ENCODE measurements at regions not wholly inside any gene's neighbourhood (a gene's known extent, or its start where the extent isn't known, plus 50 kb on each side); places are given as distances from the start of the nearest gene placed in this dataset.
"Not testable (repeated sequence)": the region's sequence is repeated elsewhere in the genome, so short reads cannot be mapped to it uniquely, and the experiment has no call there.

DNA sequence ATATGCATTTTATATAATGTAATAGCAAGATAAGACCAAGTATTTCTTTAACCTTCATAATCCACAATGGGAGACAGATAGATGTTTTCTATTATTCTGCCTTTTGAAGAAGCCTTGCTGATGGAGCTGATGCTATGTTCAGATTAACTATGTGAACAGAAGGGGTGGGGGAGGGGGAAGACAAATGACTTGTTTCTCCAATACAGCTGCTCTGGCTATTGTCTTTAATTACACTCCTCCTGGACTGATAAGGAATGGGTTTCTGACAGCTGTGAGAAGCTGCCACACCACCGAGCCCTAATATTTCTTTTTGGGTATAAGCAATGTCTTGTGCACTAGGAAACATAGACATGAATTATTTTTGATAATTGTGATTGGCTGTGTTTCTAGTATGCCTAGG, 62.0 kb downstream of the CAVIN4 start:
- H3K9ac ChIP-seq (ENCODE audit: insufficient read length, low read depth), result no peak overlapping the region
- no peak overlapping the region for H3K4me3 ChIP-seq (ENCODE audit: insufficient read length, low read depth)
- no peaks in the 10 kb centered on the region; the same call in 1 of the 2 replicates for H3K9me3 ChIP-seq (ENCODE audit: insufficient read depth, low read length)
- TF ChIP-seq SUZ12 (IDR thresholded peaks at IDR 0.05; ENCODE audit: extremely low read depth, insufficient read depth, insufficient read length), result no peak
- TF ChIP-seq ZNF274 (IDR thresholded peaks at IDR 0.05; ENCODE audit: low read depth, low read length), result no peak
- TF ChIP-seq YY1 (IDR thresholded peaks at IDR 0.05; ENCODE audit: insufficient read depth, insufficient read length), result no peak
- H3K4me1 ChIP-seq (ENCODE audit: insufficient read depth, insufficient read length), result no peaks in the 10 kb centered on the region
- H3K36me3 ChIP-seq (ENCODE audit: insufficient read depth, insufficient read length, low read length), result no peaks in the 10 kb centered on the region
- no peaks in the 10 kb centered on the region for H3K27me3 ChIP-seq (ENCODE audit: insufficient read depth, insufficient read length)
- DNase-seq (ENCODE audit: low read depth, low spot score), result no peak

DNA sequence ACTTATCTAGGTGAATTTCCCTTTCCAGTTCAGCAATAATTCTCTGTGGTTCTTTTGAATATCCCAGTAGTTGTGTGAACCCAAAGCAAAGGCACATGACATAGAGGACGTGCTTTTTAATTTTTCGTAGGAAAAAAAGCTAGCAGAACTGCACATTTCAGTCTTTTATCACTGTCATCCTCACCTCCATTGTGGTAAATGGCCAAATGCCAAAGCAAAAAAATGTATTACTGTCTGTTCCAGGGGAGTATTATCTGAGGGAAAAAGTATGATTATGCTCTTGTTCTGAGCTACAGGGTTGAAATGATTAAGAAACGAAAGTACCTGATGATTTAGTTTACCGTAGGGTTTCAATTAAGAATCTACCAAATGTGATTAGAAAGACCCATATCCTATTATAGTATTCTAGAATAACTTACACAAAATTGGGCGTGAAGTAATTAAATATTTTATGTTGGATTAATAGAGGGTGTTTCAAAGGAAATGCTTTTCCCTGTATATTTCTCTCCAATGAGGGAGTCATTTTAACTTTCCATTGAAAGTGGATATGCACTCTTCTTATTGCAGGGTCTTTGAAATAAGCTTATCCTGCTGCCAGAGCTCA, 62.7 kb downstream of the CAVIN4 start:
- no peak for DNase-seq (ENCODE audit: low read depth, low spot score)
- Histone ChIP-seq H3K4me3 (ENCODE audit: insufficient read length, low read depth) (no peak overlapping the region), H3K27me3 (ENCODE audit: insufficient read depth, insufficient read length) (no peaks in the 10 kb centered on the region), H3K9me3 (ENCODE audit: insufficient read depth, low read length) (no peaks in the 10 kb centered on the region; the same call in 1 of the 2 replicates), H3K36me3 (ENCODE audit: insufficient read depth, insufficient read length, low read length) (no peaks in the 10 kb centered on the region), H3K9ac (ENCODE audit: insufficient read length, low read depth) (no peak overlapping the region), H3K4me1 (ENCODE audit: insufficient read depth, insufficient read length) (no peaks in the 10 kb centered on the region)
- TF ChIP-seq YY1 (IDR thresholded peaks at IDR 0.05; ENCODE audit: insufficient read depth, insufficient read length), result no peak
- TF ChIP-seq SUZ12 (IDR thresholded peaks at IDR 0.05; ENCODE audit: extremely low read depth, insufficient read depth, insufficient read length), result no peak
- TF ChIP-seq ZNF274 (IDR thresholded peaks at IDR 0.05; ENCODE audit: low read depth, low read length), result no peak

DNA sequence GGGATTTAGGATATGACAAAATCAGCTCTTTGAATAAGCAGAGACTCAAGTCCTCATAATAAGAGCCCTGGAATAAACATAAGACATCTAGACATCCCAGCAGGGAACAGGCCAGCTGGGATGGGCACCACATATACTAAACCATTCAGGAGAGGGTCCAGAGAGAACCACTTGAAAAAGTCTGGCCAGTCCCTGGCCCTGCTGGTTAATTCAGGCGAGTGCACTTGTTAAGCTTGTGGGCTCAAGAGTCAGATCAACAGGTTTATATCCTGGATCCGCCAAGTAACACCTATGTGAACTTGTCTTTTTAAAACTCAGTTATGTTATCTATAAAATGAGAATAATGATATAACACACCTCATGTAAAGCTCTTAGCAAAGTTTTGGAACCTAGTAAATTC, 63.3 kb downstream of the CAVIN4 start:
- TF ChIP-seq YY1 (IDR thresholded peaks at IDR 0.05; ENCODE audit: insufficient read depth, insufficient read length), result no peak
- TF ChIP-seq SUZ12 (IDR thresholded peaks at IDR 0.05; ENCODE audit: extremely low read depth, insufficient read depth, insufficient read length), result no peak
- TF ChIP-seq ZNF274 (IDR thresholded peaks at IDR 0.05; ENCODE audit: low read depth, low read length), result no peak
- DNase-seq (ENCODE audit: low read depth, low spot score), result no peak
- no peaks in the 10 kb centered on the region for H3K4me1 ChIP-seq (ENCODE audit: insufficient read depth, insufficient read length)
- no peaks in the 10 kb centered on the region; the same call in 1 of the 2 replicates for H3K9me3 ChIP-seq (ENCODE audit: insufficient read depth, low read length)
- H3K4me3 ChIP-seq (ENCODE audit: insufficient read length, low read depth), result no peak overlapping the region
- H3K36me3 ChIP-seq (ENCODE audit: insufficient read depth, insufficient read length, low read length), result no peaks in the 10 kb centered on the region
- H3K9ac ChIP-seq (ENCODE audit: insufficient read length, low read depth), result no peak overlapping the region
- no peaks in the 10 kb centered on the region for H3K27me3 ChIP-seq (ENCODE audit: insufficient read depth, insufficient read length)

DNA sequence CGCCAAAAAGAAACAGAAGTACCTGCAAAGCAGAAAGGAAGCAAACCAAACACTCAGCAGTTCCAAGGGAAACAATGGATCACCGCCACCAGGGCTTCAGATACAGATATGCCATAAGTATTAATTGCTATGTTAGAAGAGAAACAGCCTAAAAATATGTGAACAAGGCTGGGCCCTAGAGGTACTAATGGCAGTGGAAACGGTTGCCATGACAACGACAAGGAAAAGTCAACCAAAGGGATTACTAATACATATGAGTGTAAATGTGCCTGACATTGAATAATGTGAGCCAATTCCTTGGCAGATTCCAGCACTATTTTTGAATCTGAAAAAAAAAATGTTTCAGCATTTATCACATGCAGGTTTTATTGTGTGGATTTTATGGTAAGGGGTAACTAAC, 75.0 kb downstream of the CAVIN4 start:
- H3K9me3 ChIP-seq (ENCODE audit: insufficient read depth, low read length), result peaks cover 20% of the 10 kb centered on the region; the same call in 1 of the 2 replicates
- DNase-seq (ENCODE audit: low read depth, low spot score), result no peak
- no peak for TF ChIP-seq ZNF274 (IDR thresholded peaks at IDR 0.05; ENCODE audit: low read depth, low read length)
- TF ChIP-seq YY1 (IDR thresholded peaks at IDR 0.05; ENCODE audit: insufficient read depth, insufficient read length), result no peak
- TF ChIP-seq SUZ12 (IDR thresholded peaks at IDR 0.05; ENCODE audit: extremely low read depth, insufficient read depth, insufficient read length), result no peak
- no peak overlapping the region for H3K9ac ChIP-seq (ENCODE audit: insufficient read length, low read depth)
- no peaks in the 10 kb centered on the region for H3K36me3 ChIP-seq (ENCODE audit: insufficient read depth, insufficient read length, low read length)
- H3K4me3 ChIP-seq (ENCODE audit: insufficient read length, low read depth), result no peak overlapping the region
- no peaks in the 10 kb centered on the region for H3K4me1 ChIP-seq (ENCODE audit: insufficient read depth, insufficient read length)
- no peaks in the 10 kb centered on the region for H3K27me3 ChIP-seq (ENCODE audit: insufficient read depth, insufficient read length)

DNA sequence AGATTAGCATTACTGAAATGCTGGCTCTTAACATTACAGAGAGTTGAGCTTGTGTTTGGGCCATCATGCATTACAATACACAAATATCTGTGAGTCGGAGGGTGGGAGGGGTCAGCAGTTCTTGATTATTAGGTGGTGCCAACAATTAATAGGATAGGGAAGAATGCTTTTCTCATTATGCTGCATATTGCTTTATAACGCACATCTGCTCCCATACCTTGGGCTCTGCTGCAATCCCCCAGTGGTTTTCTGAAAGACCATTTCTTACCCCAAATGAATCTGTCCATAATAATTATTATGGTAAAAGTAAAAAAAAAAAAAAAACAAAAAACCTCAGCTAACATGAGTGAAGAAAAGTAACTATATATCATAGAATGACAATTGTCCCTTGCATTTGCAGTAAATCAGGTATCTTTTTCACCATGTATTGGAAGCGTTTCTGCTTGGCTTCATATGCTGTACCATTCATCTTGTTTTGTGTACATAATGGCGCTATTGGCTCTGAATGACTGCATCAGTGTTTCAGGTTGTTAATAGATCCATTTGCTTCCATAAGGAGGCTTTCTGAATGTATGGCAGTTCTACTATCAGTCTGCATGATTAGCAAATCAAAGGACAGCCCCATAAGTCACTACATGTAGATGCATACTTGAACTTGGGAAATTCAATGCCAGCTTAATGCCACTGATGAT, 75.9 kb downstream of the CAVIN4 start:
- no peak overlapping the region for H3K4me3 ChIP-seq (ENCODE audit: insufficient read length, low read depth)
- peaks cover 20% of the 10 kb centered on the region; the same call in 1 of the 2 replicates for H3K9me3 ChIP-seq (ENCODE audit: insufficient read depth, low read length)
- no peaks in the 10 kb centered on the region for H3K27me3 ChIP-seq (ENCODE audit: insufficient read depth, insufficient read length)
- no peaks in the 10 kb centered on the region for H3K4me1 ChIP-seq (ENCODE audit: insufficient read depth, insufficient read length)
- no peak for DNase-seq (ENCODE audit: low read depth, low spot score)
- no peak for TF ChIP-seq YY1 (IDR thresholded peaks at IDR 0.05; ENCODE audit: insufficient read depth, insufficient read length)
- TF ChIP-seq SUZ12 (IDR thresholded peaks at IDR 0.05; ENCODE audit: extremely low read depth, insufficient read depth, insufficient read length), result no peak
- TF ChIP-seq ZNF274 (IDR thresholded peaks at IDR 0.05; ENCODE audit: low read depth, low read length), result no peak
- no peaks in the 10 kb centered on the region for H3K36me3 ChIP-seq (ENCODE audit: insufficient read depth, insufficient read length, low read length)
- H3K9ac ChIP-seq (ENCODE audit: insufficient read length, low read depth), result no peak overlapping the region

DNA sequence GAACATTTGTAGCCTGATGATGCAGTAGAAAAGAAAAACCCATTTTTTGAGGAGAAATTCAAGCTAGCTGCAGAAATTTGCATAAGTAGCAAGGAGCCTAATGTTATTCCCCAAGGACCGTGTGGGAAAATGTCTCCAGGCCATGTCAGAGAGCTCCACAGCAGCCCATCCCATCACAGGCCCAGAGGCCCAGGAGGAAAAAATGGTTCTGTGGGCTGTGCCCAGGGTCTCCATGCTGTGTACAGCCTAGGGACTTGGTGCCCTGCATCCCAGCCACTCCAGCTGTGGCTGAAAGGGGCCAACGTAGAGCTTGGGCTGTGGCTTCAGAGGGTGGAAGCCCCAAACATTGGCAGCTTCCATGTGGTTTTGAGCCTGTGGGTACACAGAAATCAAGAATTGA, 79.0 kb downstream of the CAVIN4 start:
- H3K9ac ChIP-seq (ENCODE audit: insufficient read length, low read depth); H3K4me3 ChIP-seq (ENCODE audit: insufficient read length, low read depth); H3K36me3 ChIP-seq (ENCODE audit: insufficient read depth, insufficient read length, low read length); H3K4me1 ChIP-seq (ENCODE audit: insufficient read depth, insufficient read length); H3K27me3 ChIP-seq (ENCODE audit: insufficient read depth, insufficient read length); DNase-seq (ENCODE audit: low read depth, low spot score): not testable (repeated sequence)
- H3K9me3 ChIP-seq (ENCODE audit: insufficient read depth, low read length), result peaks cover 20% of the 10 kb centered on the region; the same call in 1 of the 2 replicates

DNA sequence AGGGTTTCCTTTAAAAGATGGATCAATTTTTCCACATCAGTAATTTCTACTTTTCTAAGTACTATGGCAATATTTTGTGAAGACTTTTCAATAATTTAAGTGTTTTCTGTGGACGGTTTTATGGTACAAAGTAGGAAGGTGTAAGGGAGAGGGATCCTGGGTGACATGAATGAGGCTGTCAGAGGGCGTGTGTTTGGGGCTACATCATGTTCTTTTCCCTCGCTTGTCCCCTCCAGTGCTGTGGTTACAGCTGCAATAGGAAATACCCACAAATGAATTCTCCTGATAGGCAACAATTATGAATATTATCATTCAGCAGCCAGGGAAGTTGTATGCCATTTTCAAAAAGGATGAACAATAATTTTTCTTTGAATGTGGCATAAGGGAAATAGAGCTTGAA, 83.8 kb downstream of the CAVIN4 start:
- TF ChIP-seq YY1 (IDR thresholded peaks at IDR 0.05; ENCODE audit: insufficient read depth, insufficient read length) (no peak), ZNF274 (IDR thresholded peaks at IDR 0.05; ENCODE audit: low read depth, low read length) (no peak), SUZ12 (IDR thresholded peaks at IDR 0.05; ENCODE audit: extremely low read depth, insufficient read depth, insufficient read length) (no peak)
- no peak overlapping the region for H3K4me3 ChIP-seq (ENCODE audit: insufficient read length, low read depth)
- no peak for DNase-seq (ENCODE audit: low read depth, low spot score)

More for the DNA sequence above, 83.8 kb downstream of the CAVIN4 start:
- H3K27me3 ChIP-seq (ENCODE audit: insufficient read depth, insufficient read length), result no peaks in the 10 kb centered on the region
- H3K36me3 ChIP-seq (ENCODE audit: insufficient read depth, insufficient read length, low read length), result no peaks in the 10 kb centered on the region
- no peak overlapping the region for H3K9ac ChIP-seq (ENCODE audit: insufficient read length, low read depth)
- no peaks in the 10 kb centered on the region for H3K4me1 ChIP-seq (ENCODE audit: insufficient read depth, insufficient read length)
- H3K9me3 ChIP-seq (ENCODE audit: insufficient read depth, low read length), result peaks cover 11% of the 10 kb centered on the region; the same call in 1 of the 2 replicates
